DOHH2 (cell line): ENCODE measurements at regions not wholly inside any gene's neighbourhood (a gene's known extent, or its start where the extent isn't known, plus 50 kb on each side); places are given as distances from the start of the nearest gene placed in this dataset.

Experiments
- H3F3A ChIP-seq: fragments of 200-600 bp; sonication (generic), shearing (Covaris generic); 2 replicates; pipeline ENCODE4 v1.6.0; 2016; ENCODE audit warnings: antibody characterized with exemption, mild to moderate bottlenecking; ENCODE audit not compliant: control insufficient read depth, insufficient read depth
- H3K27ac ChIP-seq: fragments of 200-600 bp; sonication (generic); 2 replicates; pipeline ENCODE4 v1.5.1; 2014; ENCODE audit warnings: low read depth, mild to moderate bottlenecking, low read length, moderate library complexity
- H3K27me3 ChIP-seq: fragments of 200-600 bp; sonication (generic); 2 replicates; pipeline ENCODE4 v1.6.1; 2014; ENCODE audit warnings: mild to moderate bottlenecking, low read length, mixed read lengths; ENCODE audit not compliant: control insufficient read depth
- H3K36me3 ChIP-seq: fragments of 200-600 bp; sonication (generic); 2 replicates; pipeline ENCODE4 v1.6.1; 2014; ENCODE audit warnings: mild to moderate bottlenecking, low read length, moderate library complexity, mixed read lengths; ENCODE audit not compliant: control insufficient read depth
- H3K4me1 ChIP-seq: fragments of 200-600 bp; sonication (generic); 2 replicates; pipeline ENCODE4 v1.6.1; 2014; ENCODE audit warnings: mild to moderate bottlenecking, low read length, mixed read lengths; ENCODE audit not compliant: control insufficient read depth
- H3K4me2 ChIP-seq: fragments of 200-600 bp; sonication (generic); 2 replicates; pipeline ENCODE4 v1.6.0; 2014; ENCODE audit warnings: mild to moderate bottlenecking, low read length, moderate library complexity
- H3K4me3 ChIP-seq: fragments of 200-600 bp; sonication (generic); 2 replicates; pipeline ENCODE4 v1.5.1; 2014; ENCODE audit warnings: mild to moderate bottlenecking, low read length, mixed read lengths
- H3K79me2 ChIP-seq: fragments of 200-600 bp; sonication (generic); 2 replicates; pipeline ENCODE4 v1.6.1; 2014; ENCODE audit warnings: mild to moderate bottlenecking, low read length, mixed read lengths; ENCODE audit not compliant: control insufficient read depth
- H3K9me2 ChIP-seq: fragments of 200-600 bp; sonication (generic); replicated peaks from 2 replicates; pipeline ENCODE4 v1.6.1; 2014; ENCODE audit warnings: mild to moderate bottlenecking, low read length, mixed read lengths; ENCODE audit not compliant: control insufficient read depth
- H3K9me3 ChIP-seq: fragments of 200-600 bp; sonication (generic); 2 replicates; pipeline ENCODE4 v1.6.1; 2014; ENCODE audit warnings: antibody characterized with exemption, low read length, mixed read lengths; ENCODE audit not compliant: control insufficient read depth, insufficient read depth
- H4K20me1 ChIP-seq: fragments of 200-600 bp; sonication (generic); 2 replicates; pipeline ENCODE4 v1.6.0; 2014; ENCODE audit warnings: low read depth, mild to moderate bottlenecking, antibody characterized with exemption, low read length, moderate library complexity; ENCODE audit not compliant: control insufficient read depth, insufficient read depth
- CTCF ChIP-seq: fragments of 200-600 bp; sonication (generic); IDR thresholded peaks from one replicate; pipeline ENCODE4 v1.5.1; 2014; ENCODE audit warnings: antibody characterized with exemption, mild to moderate bottlenecking, low read depth, low read length; ENCODE audit not compliant: poor library complexity, severe bottlenecking
- EZH2phosphoT487 ChIP-seq: fragments of 200-600 bp; sonication (generic); IDR thresholded peaks from 2 replicates; pipeline ENCODE4 v1.6.1; 2017; ENCODE audit warnings: borderline replicate concordance, mild to moderate bottlenecking, antibody characterized with exemption, low read length, moderate library complexity, mixed read lengths

DNA sequence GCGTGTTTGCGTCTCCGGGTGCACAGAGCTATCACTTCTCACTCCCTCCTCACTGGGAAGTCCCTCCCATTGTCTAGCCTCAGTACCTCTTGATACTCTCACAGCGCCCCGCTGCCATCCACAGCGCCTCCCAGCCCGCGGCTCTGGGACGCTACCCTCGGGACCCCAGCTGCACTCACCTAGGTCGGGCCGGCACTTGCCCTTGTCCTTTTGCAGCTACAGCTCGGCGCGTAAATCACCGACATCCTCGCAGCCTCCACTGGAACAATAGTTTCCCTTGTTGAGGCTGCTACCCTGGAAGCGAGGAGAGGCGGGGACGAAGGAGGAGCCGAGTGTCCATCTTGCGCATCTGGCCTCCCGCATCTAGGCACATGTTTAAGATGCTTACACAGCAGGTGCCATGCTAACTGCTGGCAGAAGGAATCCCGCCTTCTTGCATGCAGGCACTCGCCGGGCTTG lies 269.5 kb upstream of the HSFY2 start:
- H4K20me1 ChIP-seq, result no peaks in the 10 kb centered on the region
- TF ChIP-seq CTCF (no peak), EZH2phosphoT487 (no peak)
- H3K9me2 ChIP-seq, result no peaks in the 10 kb centered on the region
- no peak overlapping the region for H3K4me2 ChIP-seq
- no peaks in the 10 kb centered on the region for H3K27me3 ChIP-seq
- H3K4me3 ChIP-seq, result no peak overlapping the region
- H3K27ac ChIP-seq, result no peak overlapping the region
- H3K79me2 ChIP-seq, result no peaks in the 10 kb centered on the region
- no peaks in the 10 kb centered on the region for H3F3A ChIP-seq
- no peaks in the 10 kb centered on the region for H3K4me1 ChIP-seq
- no peaks in the 10 kb centered on the region for H3K9me3 ChIP-seq
- no peaks in the 10 kb centered on the region for H3K36me3 ChIP-seq

DNA sequence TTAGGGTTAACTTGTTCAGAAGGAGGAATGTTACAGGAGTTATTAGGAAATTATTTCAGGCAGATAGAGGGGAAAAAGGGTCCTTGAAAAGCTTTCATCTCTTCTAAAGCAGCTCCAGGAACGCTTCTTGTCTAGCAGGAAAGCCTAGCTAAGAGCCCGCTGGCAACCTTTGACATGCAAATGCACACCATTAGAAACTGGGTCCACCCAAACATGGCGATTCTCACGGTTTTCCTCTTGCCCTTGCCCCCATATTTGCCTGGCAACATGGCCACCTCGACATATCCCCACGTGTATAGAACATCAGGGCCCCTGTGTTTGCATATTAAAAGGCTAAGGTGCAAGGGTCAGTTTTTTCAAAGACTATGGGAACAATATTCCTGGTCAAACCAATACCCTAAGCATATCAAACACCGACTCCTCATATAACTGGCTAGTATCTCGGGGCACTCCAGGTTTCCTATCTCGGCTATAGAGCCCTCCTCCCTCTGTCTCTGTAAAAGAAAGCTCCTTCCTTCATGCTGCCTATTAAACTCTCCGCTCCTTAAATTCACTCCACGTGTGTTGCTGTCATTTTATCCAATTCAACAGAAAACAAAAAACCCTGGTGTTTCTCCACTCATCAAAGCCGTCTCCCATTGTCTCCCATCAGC lies 268.9 kb upstream of the HSFY2 start:
- Histone ChIP-seq H3F3A (no peaks in the 10 kb centered on the region), H3K27ac (no peak overlapping the region), H3K27me3 (no peaks in the 10 kb centered on the region), H4K20me1 (no peaks in the 10 kb centered on the region), H3K4me2 (no peak overlapping the region), H3K79me2 (no peaks in the 10 kb centered on the region), H3K9me3 (no peaks in the 10 kb centered on the region), H3K4me1 (no peaks in the 10 kb centered on the region), H3K36me3 (no peaks in the 10 kb centered on the region), H3K4me3 (no peak overlapping the region), H3K9me2 (no peaks in the 10 kb centered on the region)
- no peak for TF ChIP-seq EZH2phosphoT487
- no peak for TF ChIP-seq CTCF

- Histone ChIP-seq H3F3A (no peaks in the 10 kb centered on the region), H3K79me2 (no peaks in the 10 kb centered on the region), H3K4me2 (no peak overlapping the region), H3K27me3 (no peaks in the 10 kb centered on the region), H3K4me1 (no peaks in the 10 kb centered on the region), H3K9me3 (no peaks in the 10 kb centered on the region), H3K27ac (no peak overlapping the region), H3K4me3 (no peak overlapping the region), H3K36me3 (no peaks in the 10 kb centered on the region), H4K20me1 (no peaks in the 10 kb centered on the region), H3K9me2 (no peaks in the 10 kb centered on the region)
- TF ChIP-seq CTCF, result no peak
- no peak for TF ChIP-seq EZH2phosphoT487
Measured at GRCh38 chrY:19026631-19027030, 253.1 kb upstream of the HSFY2 start.
